ENCODE measurements at regions not wholly inside any gene's neighbourhood (a gene's known extent, or its start where the extent isn't known, plus 50 kb on each side); places are given as distances from the start of the nearest gene placed in this dataset.

GRCh38 chr20:52425701-52426100 lies 234.1 kb upstream of the ZFP64 start:
- no peak for TF ChIP-seq CTCF (conservative IDR thresholded peaks at IDR 0.05; ENCODE audit: low read length)
- no peak for TF ChIP-seq EZH2phosphoT487 (IDR thresholded peaks at IDR 0.05; ENCODE audit: borderline replicate concordance)
